ENCODE measurements at regions not wholly inside any gene's neighbourhood (a gene's known extent, or its start where the extent isn't known, plus 50 kb on each side); places are given as distances from the start of the nearest gene placed in this dataset.

DNA sequence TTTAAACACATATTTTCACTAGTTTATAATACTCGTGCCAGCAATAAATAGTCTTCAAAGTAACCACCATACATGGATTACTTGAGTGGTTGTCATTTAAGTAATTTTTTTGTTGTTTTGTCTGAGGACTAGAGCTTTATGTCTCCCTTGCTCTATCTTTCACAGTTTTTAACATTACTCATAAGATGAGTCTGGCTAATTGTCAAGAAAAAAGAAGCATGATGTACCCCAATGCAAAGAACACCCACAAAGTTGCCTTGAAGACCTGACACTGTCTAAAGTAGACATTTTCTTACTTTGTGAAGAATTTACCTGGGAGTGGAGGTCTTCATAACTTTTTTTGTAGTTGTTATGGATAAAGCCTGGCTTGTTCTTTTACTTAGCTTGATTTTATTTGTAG, 210.4 kb upstream of the BRINP3 start:
- TF ChIP-seq, protein P1, sequence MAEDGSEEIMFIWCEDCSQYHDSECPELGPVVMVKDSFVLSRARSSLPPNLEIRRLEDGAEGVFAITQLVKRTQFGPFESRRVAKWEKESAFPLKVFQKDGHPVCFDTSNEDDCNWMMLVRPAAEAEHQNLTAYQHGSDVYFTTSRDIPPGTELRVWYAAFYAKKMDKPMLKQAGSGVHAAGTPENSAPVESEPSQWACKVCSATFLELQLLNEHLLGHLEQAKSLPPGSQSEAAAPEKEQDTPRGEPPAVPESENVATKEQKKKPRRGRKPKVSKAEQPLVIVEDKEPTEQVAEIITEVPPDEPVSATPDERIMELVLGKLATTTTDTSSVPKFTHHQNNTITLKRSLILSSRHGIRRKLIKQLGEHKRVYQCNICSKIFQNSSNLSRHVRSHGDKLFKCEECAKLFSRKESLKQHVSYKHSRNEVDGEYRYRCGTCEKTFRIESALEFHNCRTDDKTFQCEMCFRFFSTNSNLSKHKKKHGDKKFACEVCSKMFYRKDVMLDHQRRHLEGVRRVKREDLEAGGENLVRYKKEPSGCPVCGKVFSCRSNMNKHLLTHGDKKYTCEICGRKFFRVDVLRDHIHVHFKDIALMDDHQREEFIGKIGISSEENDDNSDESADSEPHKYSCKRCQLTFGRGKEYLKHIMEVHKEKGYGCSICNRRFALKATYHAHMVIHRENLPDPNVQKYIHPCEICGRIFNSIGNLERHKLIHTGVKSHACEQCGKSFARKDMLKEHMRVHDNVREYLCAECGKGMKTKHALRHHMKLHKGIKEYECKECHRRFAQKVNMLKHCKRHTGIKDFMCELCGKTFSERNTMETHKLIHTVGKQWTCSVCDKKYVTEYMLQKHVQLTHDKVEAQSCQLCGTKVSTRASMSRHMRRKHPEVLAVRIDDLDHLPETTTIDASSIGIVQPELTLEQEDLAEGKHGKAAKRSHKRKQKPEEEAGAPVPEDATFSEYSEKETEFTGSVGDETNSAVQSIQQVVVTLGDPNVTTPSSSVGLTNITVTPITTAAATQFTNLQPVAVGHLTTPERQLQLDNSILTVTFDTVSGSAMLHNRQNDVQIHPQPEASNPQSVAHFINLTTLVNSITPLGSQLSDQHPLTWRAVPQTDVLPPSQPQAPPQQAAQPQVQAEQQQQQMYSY (CRISPR knock-in tag; IDR thresholded peaks at IDR 0.05): no peak
- no peak for TF ChIP-seq ZNF317 (CRISPR knock-in tag; IDR thresholded peaks at IDR 0.05; ENCODE audit: borderline replicate concordance, low read depth)
- TF ChIP-seq, protein P2, sequence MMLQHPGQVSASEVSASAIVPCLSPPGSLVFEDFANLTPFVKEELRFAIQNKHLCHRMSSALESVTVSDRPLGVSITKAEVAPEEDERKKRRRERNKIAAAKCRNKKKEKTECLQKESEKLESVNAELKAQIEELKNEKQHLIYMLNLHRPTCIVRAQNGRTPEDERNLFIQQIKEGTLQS (CRISPR knock-in tag; conservative IDR thresholded peaks at IDR 0.05): no peak
- TF ChIP-seq SP1 (CRISPR knock-in tag; conservative IDR thresholded peaks at IDR 0.05): no peak
- TF ChIP-seq, protein P3, sequence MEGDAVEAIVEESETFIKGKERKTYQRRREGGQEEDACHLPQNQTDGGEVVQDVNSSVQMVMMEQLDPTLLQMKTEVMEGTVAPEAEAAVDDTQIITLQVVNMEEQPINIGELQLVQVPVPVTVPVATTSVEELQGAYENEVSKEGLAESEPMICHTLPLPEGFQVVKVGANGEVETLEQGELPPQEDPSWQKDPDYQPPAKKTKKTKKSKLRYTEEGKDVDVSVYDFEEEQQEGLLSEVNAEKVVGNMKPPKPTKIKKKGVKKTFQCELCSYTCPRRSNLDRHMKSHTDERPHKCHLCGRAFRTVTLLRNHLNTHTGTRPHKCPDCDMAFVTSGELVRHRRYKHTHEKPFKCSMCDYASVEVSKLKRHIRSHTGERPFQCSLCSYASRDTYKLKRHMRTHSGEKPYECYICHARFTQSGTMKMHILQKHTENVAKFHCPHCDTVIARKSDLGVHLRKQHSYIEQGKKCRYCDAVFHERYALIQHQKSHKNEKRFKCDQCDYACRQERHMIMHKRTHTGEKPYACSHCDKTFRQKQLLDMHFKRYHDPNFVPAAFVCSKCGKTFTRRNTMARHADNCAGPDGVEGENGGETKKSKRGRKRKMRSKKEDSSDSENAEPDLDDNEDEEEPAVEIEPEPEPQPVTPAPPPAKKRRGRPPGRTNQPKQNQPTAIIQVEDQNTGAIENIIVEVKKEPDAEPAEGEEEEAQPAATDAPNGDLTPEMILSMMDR (IDR thresholded peaks at IDR 0.05): no peak
- no peak for TF ChIP-seq ZNF121 (CRISPR knock-in tag; IDR thresholded peaks at IDR 0.05)
- TF ChIP-seq, protein P4, sequence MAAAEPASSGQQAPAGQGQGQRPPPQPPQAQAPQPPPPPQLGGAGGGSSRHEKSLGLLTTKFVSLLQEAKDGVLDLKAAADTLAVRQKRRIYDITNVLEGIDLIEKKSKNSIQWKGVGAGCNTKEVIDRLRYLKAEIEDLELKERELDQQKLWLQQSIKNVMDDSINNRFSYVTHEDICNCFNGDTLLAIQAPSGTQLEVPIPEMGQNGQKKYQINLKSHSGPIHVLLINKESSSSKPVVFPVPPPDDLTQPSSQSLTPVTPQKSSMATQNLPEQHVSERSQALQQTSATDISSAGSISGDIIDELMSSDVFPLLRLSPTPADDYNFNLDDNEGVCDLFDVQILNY (CRISPR knock-in tag; IDR thresholded peaks at IDR 0.05): no peak
- TF ChIP-seq, protein P5, sequence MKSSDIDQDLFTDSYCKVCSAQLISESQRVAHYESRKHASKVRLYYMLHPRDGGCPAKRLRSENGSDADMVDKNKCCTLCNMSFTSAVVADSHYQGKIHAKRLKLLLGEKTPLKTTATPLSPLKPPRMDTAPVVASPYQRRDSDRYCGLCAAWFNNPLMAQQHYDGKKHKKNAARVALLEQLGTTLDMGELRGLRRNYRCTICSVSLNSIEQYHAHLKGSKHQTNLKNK (CRISPR knock-in tag; IDR thresholded peaks at IDR 0.05): no peak
- TF ChIP-seq, protein P6, sequence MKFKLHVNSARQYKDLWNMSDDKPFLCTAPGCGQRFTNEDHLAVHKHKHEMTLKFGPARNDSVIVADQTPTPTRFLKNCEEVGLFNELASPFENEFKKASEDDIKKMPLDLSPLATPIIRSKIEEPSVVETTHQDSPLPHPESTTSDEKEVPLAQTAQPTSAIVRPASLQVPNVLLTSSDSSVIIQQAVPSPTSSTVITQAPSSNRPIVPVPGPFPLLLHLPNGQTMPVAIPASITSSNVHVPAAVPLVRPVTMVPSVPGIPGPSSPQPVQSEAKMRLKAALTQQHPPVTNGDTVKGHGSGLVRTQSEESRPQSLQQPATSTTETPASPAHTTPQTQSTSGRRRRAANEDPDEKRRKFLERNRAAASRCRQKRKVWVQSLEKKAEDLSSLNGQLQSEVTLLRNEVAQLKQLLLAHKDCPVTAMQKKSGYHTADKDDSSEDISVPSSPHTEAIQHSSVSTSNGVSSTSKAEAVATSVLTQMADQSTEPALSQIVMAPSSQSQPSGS (CRISPR knock-in tag; IDR thresholded peaks at IDR 0.05; ENCODE audit: borderline replicate concordance, low read depth): no peak
- TF ChIP-seq ZNF423 (CRISPR knock-in tag; IDR thresholded peaks at IDR 0.05): no peak
- TF ChIP-seq CREM (CRISPR knock-in tag; IDR thresholded peaks at IDR 0.05): no peak
- TF ChIP-seq, protein P7, sequence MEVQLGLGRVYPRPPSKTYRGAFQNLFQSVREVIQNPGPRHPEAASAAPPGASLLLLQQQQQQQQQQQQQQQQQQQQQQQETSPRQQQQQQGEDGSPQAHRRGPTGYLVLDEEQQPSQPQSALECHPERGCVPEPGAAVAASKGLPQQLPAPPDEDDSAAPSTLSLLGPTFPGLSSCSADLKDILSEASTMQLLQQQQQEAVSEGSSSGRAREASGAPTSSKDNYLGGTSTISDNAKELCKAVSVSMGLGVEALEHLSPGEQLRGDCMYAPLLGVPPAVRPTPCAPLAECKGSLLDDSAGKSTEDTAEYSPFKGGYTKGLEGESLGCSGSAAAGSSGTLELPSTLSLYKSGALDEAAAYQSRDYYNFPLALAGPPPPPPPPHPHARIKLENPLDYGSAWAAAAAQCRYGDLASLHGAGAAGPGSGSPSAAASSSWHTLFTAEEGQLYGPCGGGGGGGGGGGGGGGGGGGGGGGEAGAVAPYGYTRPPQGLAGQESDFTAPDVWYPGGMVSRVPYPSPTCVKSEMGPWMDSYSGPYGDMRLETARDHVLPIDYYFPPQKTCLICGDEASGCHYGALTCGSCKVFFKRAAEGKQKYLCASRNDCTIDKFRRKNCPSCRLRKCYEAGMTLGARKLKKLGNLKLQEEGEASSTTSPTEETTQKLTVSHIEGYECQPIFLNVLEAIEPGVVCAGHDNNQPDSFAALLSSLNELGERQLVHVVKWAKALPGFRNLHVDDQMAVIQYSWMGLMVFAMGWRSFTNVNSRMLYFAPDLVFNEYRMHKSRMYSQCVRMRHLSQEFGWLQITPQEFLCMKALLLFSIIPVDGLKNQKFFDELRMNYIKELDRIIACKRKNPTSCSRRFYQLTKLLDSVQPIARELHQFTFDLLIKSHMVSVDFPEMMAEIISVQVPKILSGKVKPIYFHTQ (CRISPR knock-in tag; IDR thresholded peaks at IDR 0.05): no peak
